IMR-90 (cell line): ENCODE measurements at regions not wholly inside any gene's neighbourhood (a gene's known extent, or its start where the extent isn't known, plus 50 kb on each side); places are given as distances from the start of the nearest gene placed in this dataset.

Experiments
- ATAC-seq: fragments of 200-7000 bp; cut with Tn5 transposase; 2 replicates; pipeline ENCODE4 v1.9.1; 2020; ENCODE audit warnings: low read depth, mild to moderate bottlenecking, moderate library complexity
- BruUV-seq: library from RNA; stranded (reverse); fragments of 400-500 nt; replicated peaks from 2 replicates; lab custom pipeline; 2021; lab: Mats Ljungman, UMichigan
- CTCF ChIA-PET: fragments of 300-600 bp; formaldehyde crosslinking; extraction: SDS; loops from one replicate; lab custom pipeline; 2021; ENCODE audit warnings: antibody characterized with exemption; lab: Yijun Ruan, JAX
- POLR2A ChIA-PET: fragments of 300-600 bp; sonication (Branson Sonifier 250); formaldehyde crosslinking; loops from one replicate; lab custom pipeline; 2022; ENCODE audit warnings: antibody characterized with exemption; ENCODE audit not compliant: unreplicated experiment; lab: Charles Lee
- DNase-seq: peaks from one replicate; pipeline ENCODE4 v3.0.0; 2013
- H2AFZ ChIP-seq: replicated peaks from 2 replicates; pipeline ENCODE3; 2013; ENCODE audit warnings: low read length, mild to moderate bottlenecking; ENCODE audit not compliant: poor library complexity
- H2AK5ac ChIP-seq: 2 replicates; pipeline ENCODE4 v1.6.1; 2013; ENCODE audit warnings: low read depth, low read length, inconsistent platforms
- H2AK9ac ChIP-seq: replicated peaks from 2 replicates; pipeline ENCODE3; 2013; ENCODE audit warnings: mild to moderate bottlenecking, low read depth, low read length, moderate library complexity; ENCODE audit not compliant: poor library complexity
- H2BK120ac ChIP-seq: 2 replicates; pipeline ENCODE4 v1.6.1; 2013; ENCODE audit warnings: low read depth, low read length, inconsistent platforms
- H2BK15ac ChIP-seq: 3 replicates; pipeline ENCODE4 v1.6.1; 2013; ENCODE audit warnings: low read depth, low read length, inconsistent platforms
- H2BK20ac ChIP-seq: 2 replicates; pipeline ENCODE4 v1.6.1; 2013; ENCODE audit warnings: low read depth, mild to moderate bottlenecking, inconsistent platforms, low read length, moderate library complexity
- H2BK5ac ChIP-seq: 2 replicates; pipeline ENCODE4 v1.6.1; 2013; ENCODE audit warnings: mild to moderate bottlenecking, low read depth, low read length, inconsistent platforms; ENCODE audit not compliant: poor library complexity, severe bottlenecking
- H3K14ac ChIP-seq: replicated peaks from 2 replicates; pipeline ENCODE4 v1.6.1; 2013; ENCODE audit warnings: low read depth, low read length, inconsistent platforms
- H3K18ac ChIP-seq: 2 replicates; pipeline ENCODE4 v1.6.1; 2013; ENCODE audit warnings: low read depth, low read length, control low read depth
- H3K23ac ChIP-seq: 2 replicates; pipeline ENCODE4 v1.6.1; 2013; ENCODE audit warnings: low read depth, low read length, inconsistent platforms
- H3K27ac ChIP-seq: 2 replicates; pipeline ENCODE4 v1.5.1; 2013; ENCODE audit warnings: mild to moderate bottlenecking, control low read depth, low read length; ENCODE audit not compliant: insufficient read depth
- H3K27me3 ChIP-seq: 2 replicates; pipeline ENCODE4 v1.6.1; 2013; ENCODE audit warnings: low read length; ENCODE audit not compliant: control insufficient read depth, insufficient read depth
- H3K36me3 ChIP-seq: 2 replicates; pipeline ENCODE4 v1.6.1; 2013; ENCODE audit warnings: low read length, mixed read lengths; ENCODE audit not compliant: control insufficient read depth, insufficient read depth
- H3K4ac ChIP-seq: 2 replicates; pipeline ENCODE4 v1.6.1; 2013; ENCODE audit warnings: low read depth, low read length, inconsistent platforms
- H3K4me1 ChIP-seq: 2 replicates; pipeline ENCODE4 v1.6.1; 2013; ENCODE audit warnings: low read length, mixed read lengths; ENCODE audit not compliant: control insufficient read depth, insufficient read depth
- H3K4me2 ChIP-seq: 2 replicates; pipeline ENCODE4 v1.6.1; 2013; ENCODE audit warnings: low read depth, mild to moderate bottlenecking, control low read depth, low read length, moderate library complexity
- H3K4me3 ChIP-seq: 2 replicates; pipeline ENCODE4 v1.5.1; 2013; ENCODE audit warnings: low read depth, mild to moderate bottlenecking, control low read depth, low read length, moderate library complexity; ENCODE audit not compliant: insufficient read depth
- H3K56ac ChIP-seq: 2 replicates; pipeline ENCODE4 v1.6.1; 2013; ENCODE audit warnings: low read length, inconsistent platforms; ENCODE audit not compliant: insufficient read depth; ENCODE audit errors: extremely low read depth
- H3K79me1 ChIP-seq, 2 experiments: 2 replicates each; pipeline ENCODE4 v1.6.1; 2013; ENCODE audit warnings: low read length in 2 of 2, inconsistent platforms in 1 of 2, low read depth in 1 of 2
- H3K9ac ChIP-seq: 2 replicates; pipeline ENCODE4 v1.6.1; 2013; ENCODE audit warnings: low read depth, low read length, control low read depth
- H3K9me1 ChIP-seq: 2 replicates; pipeline ENCODE4 v1.6.1; 2013; ENCODE audit warnings: low read length, inconsistent platforms; ENCODE audit not compliant: insufficient read depth
- H3K9me3 ChIP-seq: 2 replicates; pipeline ENCODE4 v1.6.1; 2013; ENCODE audit warnings: low read length; ENCODE audit not compliant: control insufficient read depth, insufficient read depth
- H4K20me1 ChIP-seq: 2 replicates; pipeline ENCODE4 v1.6.1; 2013; ENCODE audit warnings: low read length, inconsistent platforms; ENCODE audit not compliant: insufficient read depth
- H4K5ac ChIP-seq: 2 replicates; pipeline ENCODE4 v1.6.1; 2013; ENCODE audit warnings: mild to moderate bottlenecking, low read depth, low read length, control low read depth
- H4K8ac ChIP-seq, 2 experiments: 2 replicates each; pipeline ENCODE4 v1.6.1; 2013; ENCODE audit warnings: low read depth in 2 of 2, low read length in 2 of 2, control low read depth in 1 of 2, inconsistent platforms in 1 of 2
- H4K91ac ChIP-seq: 2 replicates; pipeline ENCODE4 v1.6.1; 2013; ENCODE audit warnings: low read depth, low read length, inconsistent platforms; ENCODE audit not compliant: insufficient read depth
- BHLHE40 ChIP-seq: fragments of 150-350 bp; IDR thresholded peaks from 2 replicates; pipeline ENCODE4 v1.6.1; 2016; ENCODE audit warnings: mild to moderate bottlenecking, low read depth, low read length
- CEBPB ChIP-seq: IDR thresholded peaks from 2 replicates; pipeline ENCODE4 v1.6.1; 2012; ENCODE audit warnings: low read depth, low read length, improper control_type of control experiment
- MAZ ChIP-seq: IDR thresholded peaks from 2 replicates; pipeline ENCODE4 v1.6.1; 2012; ENCODE audit warnings: low read depth, mild to moderate bottlenecking, low read length, improper control_type of control experiment, moderate library complexity, borderline replicate concordance
- MXI1 ChIP-seq: IDR thresholded peaks from 2 replicates; pipeline ENCODE4 v1.6.1; 2012; ENCODE audit warnings: low read depth, mild to moderate bottlenecking, low read length, moderate library complexity, borderline replicate concordance
- RAD21 ChIP-seq: IDR thresholded peaks from 2 replicates; pipeline ENCODE4 v1.6.1; 2012; ENCODE audit warnings: low read length, improper control_type of control experiment
- RCOR1 ChIP-seq: IDR thresholded peaks from 2 replicates; pipeline ENCODE4 v1.6.1; 2012; ENCODE audit warnings: mild to moderate bottlenecking, low read length, improper control_type of control experiment; ENCODE audit not compliant: insufficient replicate concordance
- WGBS, 2 experiments: methylation state at CpG; one replicate each; pipeline versions ENCODE4 v1.1.5 to v1.1.7; 2013; ENCODE audit warnings: missing lambda C conversion rate in 2 of 2; ENCODE audit not compliant: insufficient read length in 1 of 2; ENCODE audit errors: extremely low coverage in 2 of 2; 5-methylcytosine and 5-hydroxymethylcytosine counted together
- dilution Hi-C: fragments of 300-500 bp; cut with HindIII; formaldehyde crosslinking; loops from one replicate; pipeline ENCODE4 v1.14.3; 2018; ENCODE audit warnings: low sequenced_read_pairs; ENCODE audit not compliant: unreplicated experiment
- in situ Hi-C: fragments of 300-500 bp; cut with MboI; formaldehyde crosslinking; loops from 3 replicates; pipeline ENCODE4 v1.14.3; 2019; ENCODE audit warnings: low sequenced_read_pairs, inconsistent platforms, mixed read lengths
- intact Hi-C: fragments of 100-400 bp; cut with micrococcal nuclease; formaldehyde crosslinking; loops from 2 replicates; pipeline ENCODE4 v1.10.0; 2022
- TF ChIP-seq, protein P1 (sequence below): conservative IDR thresholded peaks from 2 replicates; pipeline ENCODE4 v1.5.1; 2012; ENCODE audit warnings: mild to moderate bottlenecking, low read depth, low read length, improper control_type of control experiment

DNA sequence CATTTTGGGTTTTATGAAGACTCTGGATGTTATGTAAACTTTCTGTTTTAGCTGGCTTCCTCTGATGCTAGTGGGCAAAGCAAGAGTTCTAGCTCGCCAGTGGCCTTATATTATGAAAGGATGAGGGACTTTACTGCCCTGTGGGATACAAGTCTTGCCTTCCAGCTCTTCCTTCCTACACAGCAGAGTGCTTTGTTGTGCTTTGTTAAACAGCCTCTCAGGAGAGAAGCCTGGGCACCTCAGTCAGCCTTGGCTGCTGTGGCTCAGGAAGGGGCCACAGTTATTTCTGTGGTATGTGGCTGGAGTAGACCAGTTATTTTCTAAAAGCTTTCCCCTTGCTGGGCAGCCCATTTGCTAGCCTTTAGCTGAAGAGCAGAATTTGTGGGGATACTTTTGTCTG lies 69.5 kb upstream of the SUCLG2 start:
- BruUV-seq, result no TSS peak
- POLR2A ChIA-PET, result no interaction called here

More for the DNA sequence above, 69.5 kb upstream of the SUCLG2 start:
- Histone ChIP-seq H3K36me3 (no peaks in the 10 kb centered on the region), H4K5ac (no peak overlapping the region), H3K18ac (no peak overlapping the region), H3K27ac (no peak overlapping the region), H2AK9ac (no peak overlapping the region), H3K14ac (no peak overlapping the region), H3K9me3 (no peaks in the 10 kb centered on the region), H3K23ac (no peak overlapping the region), H4K91ac (no peak overlapping the region), H2BK5ac (no peak overlapping the region), H2AFZ (no peak overlapping the region), H2AK5ac (no peak overlapping the region), H3K56ac (no peak overlapping the region), H2BK120ac (no peak overlapping the region), H2BK15ac (no peak overlapping the region), H3K9ac (no peak overlapping the region), H3K9me1 (no peaks in the 10 kb centered on the region), H3K27me3 (no peaks in the 10 kb centered on the region), H3K4me2 (no peak overlapping the region), H3K79me1 (no peaks in the 10 kb centered on the region), H4K20me1 (no peaks in the 10 kb centered on the region), H4K8ac (no peak overlapping the region), H3K4ac (no peak overlapping the region), H2BK20ac (no peak overlapping the region), H3K4me3 (no peak overlapping the region), H3K4me1 (no peaks in the 10 kb centered on the region)
- CTCF ChIA-PET, result no interaction called here
- WGBS, 2 experiments, result no CpG with 5 or more reads among the region's 1 CpG
- TF ChIP-seq, protein P1, sequence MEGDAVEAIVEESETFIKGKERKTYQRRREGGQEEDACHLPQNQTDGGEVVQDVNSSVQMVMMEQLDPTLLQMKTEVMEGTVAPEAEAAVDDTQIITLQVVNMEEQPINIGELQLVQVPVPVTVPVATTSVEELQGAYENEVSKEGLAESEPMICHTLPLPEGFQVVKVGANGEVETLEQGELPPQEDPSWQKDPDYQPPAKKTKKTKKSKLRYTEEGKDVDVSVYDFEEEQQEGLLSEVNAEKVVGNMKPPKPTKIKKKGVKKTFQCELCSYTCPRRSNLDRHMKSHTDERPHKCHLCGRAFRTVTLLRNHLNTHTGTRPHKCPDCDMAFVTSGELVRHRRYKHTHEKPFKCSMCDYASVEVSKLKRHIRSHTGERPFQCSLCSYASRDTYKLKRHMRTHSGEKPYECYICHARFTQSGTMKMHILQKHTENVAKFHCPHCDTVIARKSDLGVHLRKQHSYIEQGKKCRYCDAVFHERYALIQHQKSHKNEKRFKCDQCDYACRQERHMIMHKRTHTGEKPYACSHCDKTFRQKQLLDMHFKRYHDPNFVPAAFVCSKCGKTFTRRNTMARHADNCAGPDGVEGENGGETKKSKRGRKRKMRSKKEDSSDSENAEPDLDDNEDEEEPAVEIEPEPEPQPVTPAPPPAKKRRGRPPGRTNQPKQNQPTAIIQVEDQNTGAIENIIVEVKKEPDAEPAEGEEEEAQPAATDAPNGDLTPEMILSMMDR, result no peak
- no peak for TF ChIP-seq BHLHE40
- TF ChIP-seq MXI1, result no peak
- no peak for TF ChIP-seq MAZ
- TF ChIP-seq RCOR1, result no peak
- TF ChIP-seq CEBPB, result no peak
- TF ChIP-seq RAD21, result no peak
- dilution Hi-C loops (no loop called here), intact Hi-C loops (no loop called here), in situ Hi-C loops (no loop called here)
- ATAC-seq (no peak), DNase-seq (no peak)
